LHCN-M2 (cell line): ENCODE measurements at regions not wholly inside any gene's neighbourhood (a gene's known extent, or its start where the extent isn't known, plus 50 kb on each side); places are given as distances from the start of the nearest gene placed in this dataset.
"Not testable (repeated sequence)": the region's sequence is repeated elsewhere in the genome, so short reads cannot be mapped to it uniquely, and the experiment has no call there.

Experiments
- DNase-seq: peaks from one replicate; pipeline ENCODE4 v3.0.0-alpha.2; 2012; ENCODE audit warnings: low read depth

DNA sequence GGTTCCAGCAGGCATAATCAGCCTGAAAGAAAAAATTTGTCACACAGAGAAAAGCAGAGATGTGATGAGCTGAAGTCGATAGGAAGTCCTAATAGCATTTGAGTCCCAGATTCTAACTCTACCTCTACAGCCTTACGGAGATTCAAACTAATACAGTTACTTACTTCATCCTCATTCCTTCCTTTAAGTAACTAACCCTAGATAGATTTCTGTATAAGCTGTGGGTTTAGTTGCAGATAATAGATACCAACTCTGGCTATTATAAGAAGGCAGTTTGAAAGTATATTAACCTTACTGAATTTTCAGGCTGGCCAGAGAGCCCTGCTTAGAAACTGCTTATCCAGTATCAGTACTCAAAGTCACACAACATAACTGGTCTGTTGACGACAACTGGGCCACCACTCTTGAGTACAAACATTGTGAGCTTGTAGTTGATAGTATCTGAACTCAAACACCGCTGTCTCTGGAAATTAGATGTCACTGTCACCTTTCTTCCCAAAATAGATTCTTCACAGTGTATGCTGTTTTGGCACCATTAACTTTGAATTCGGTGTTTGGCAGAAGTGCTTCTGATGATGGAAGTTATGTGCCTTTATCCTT lies 484.3 kb downstream of the DIPK2A start:
- no peak for DNase-seq

DNA sequence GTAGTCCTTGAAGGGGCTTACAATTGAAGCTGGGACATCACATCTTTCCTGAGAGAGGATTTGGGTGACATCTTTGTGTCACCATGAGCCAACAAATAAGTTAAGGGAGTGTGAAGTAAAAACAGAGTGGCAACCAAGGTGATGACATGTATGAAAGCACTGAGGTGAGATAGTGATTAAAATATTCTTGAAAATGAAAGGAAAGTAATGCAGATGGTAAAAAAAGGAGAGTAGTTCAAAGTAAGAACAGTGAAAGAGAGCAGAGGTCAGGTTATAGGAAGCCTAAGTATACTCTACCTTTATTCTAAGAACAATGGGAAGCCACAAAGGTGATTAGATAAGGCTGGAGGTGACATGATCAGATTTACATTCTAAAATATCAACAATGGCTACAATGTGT lies 486.1 kb downstream of the DIPK2A start:
- DNase-seq, result no peak

DNA sequence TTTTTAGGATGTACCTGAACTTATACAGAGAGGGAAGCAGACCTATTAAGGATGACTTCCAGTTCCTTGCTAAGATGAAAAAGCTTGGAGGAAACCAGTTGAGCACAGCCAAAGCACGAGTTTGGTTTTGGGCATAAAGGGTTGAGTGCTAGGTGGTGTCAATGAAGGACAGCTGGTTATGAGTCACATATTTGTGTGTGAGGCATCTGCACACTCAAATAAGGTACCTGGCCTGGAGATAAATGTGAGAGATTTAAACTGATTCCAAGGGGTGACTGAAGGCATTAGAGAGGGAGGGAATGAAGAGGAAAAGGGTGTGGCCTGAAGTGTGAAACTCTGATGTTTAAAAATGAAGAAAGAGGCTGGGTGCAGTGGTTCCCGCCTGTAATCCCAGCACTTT lies 486.7 kb downstream of the DIPK2A start:
- no peak for DNase-seq

DNA sequence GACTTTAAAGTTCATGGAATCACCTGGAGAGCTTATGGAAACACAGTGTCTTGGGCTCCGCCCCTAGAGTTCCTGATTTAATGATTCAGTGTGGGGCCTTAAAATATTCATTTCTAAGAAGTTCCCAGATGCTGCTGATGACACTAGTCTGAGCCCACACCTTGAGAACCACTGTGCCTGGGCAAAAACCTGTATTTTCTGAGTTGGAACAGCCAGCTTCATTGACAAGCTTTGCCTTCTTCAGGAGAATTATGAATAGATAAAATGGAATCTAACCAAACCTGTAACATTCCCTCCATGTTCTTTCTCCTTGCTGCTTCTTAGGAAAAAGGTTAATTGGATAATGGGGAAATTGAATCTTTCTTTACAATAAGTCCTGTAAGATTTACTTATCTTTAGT lies 490.7 kb downstream of the DIPK2A start:
- no peak for DNase-seq

DNA sequence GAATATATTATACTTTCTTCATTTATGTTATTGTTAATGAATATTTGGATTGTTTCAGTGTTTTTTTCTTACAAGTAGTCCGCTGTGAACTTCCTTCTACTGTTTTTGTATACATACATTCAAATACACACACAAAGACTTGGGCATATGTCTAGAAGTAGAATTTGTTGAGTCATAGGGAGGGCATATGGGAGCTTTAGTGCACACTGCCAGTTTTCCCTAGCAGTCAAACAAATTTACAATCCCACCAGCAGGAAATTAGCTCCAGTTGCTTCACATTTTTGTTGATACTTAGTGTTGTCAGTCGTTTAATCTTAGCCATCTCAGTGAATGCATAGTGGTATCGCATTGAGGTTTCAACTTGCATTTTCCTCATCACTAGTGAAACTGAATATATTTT lies 492.3 kb downstream of the DIPK2A start:
- peak; percentile 1 for DNase-seq

DNA sequence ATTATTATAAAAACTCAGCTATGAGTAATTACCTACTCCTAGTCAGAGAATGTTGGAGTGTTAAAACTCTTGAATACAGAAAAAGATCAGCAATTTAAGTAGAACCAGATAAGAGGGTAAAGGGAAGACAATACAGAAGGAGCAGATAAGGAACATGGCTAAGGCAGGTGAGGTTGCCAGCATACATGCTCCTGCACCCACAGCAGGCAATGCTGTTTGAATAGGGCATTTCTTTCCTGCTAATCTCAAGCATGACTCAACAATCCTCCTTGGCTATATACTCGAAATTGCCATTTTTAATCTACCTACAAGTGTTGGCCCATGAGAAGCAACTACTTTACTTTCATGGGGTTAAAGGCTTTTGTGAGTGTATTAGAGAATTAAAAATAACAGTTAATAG lies 494.5 kb downstream of the DIPK2A start:
- no peak for DNase-seq

DNA sequence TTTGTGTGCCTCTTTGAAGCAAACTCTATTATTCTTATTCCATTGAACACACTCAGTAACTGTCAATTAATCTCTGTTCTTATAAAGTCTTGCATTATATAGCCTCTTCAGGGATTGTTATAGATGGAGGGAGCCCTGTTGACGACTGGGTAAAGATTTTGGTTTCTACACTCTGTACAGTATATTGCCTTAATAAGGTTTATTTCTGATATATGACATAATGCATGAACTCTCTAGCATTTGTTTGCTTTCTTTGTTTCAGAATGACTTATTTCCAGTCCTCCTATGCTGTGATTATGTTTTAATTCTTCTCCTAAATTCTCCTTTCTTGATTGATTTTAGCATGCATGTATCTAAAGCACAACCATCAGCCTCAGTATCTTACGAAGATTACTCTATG lies 494.9 kb downstream of the DIPK2A start:
- no peak for DNase-seq

DNA sequence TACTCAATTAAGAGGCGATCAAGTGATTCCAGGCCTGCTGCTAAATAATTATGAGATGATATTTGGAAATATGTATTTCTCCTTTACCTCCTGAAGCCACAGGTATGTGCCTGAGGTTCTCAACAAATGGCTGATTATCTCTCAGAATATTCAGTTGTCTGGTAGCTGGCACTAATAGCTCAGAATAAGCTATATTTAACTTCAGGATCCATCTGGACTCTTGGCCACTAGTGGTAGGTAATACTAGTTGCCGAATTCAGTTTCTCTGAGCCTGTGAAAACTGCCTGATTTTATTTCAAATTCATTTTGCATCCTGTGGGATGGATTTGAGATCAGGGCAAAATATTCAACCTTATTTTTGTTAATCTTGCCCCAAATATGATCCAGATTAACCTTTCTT lies 499.0 kb downstream of the DIPK2A start:
- no peak for DNase-seq

DNA sequence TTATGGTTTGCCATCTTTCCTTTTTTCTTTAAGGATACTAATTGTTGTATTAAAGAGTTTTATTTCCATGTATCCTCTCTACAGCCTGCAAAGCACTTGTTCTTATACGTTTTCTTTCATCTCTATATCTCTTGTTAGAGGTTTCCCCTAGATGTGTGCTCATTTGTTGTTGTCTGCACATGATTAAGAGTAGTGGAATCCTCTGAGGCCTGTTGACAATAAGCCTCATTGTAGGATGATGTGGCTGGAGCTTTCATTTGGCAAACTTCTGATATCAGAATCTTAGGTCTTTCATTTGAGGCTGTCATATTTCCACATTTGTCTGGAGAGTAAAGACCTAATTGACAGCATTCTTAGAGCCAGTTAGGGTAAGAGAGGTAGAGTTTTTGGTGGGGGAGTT lies 506.0 kb downstream of the DIPK2A start:
- DNase-seq, result no peak

DNA sequence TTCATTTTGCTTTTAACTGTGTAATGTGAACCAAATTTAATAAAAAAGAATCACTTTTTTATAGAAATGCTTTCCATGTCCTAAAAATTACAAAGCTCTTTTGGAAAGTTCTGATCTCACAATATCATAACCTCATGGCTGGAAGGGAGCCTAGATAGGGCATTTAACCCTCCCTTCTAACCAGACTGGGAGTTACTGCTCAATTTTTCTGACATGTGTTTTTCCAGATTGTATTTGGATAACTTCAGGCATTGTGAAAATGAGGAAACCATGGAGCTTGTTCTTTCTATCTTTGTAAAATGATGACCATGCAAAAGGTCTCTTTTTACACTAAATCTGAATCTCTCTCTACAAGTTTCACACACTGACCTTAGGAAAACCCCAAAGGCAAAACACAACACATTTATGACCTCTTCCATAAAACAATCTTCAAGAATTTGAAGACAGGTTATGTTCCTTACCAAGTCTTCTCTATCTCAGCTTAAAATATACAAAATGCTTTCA lies 508.8 kb downstream of the DIPK2A start:
- no peak for DNase-seq

DNA sequence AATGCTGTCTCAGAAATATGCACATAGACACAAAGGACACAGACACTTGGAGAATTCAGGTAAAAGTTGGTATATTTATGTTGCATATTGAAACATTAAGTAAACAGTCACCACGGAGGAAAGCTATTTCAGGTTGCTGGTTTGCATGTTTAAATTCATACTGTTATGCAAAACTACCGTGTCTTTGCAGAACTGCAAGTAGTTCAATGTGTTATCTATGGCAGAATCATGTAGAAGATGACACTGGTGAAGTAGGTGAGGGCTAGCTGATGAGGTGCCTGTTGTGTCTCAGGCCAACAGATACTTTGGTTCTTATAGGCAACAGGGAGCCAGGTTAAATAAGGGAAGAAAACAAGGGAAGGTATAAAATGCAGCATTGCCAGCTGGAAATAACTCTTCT lies 511.3 kb downstream of the DIPK2A start:
- DNase-seq, result no peak

DNA sequence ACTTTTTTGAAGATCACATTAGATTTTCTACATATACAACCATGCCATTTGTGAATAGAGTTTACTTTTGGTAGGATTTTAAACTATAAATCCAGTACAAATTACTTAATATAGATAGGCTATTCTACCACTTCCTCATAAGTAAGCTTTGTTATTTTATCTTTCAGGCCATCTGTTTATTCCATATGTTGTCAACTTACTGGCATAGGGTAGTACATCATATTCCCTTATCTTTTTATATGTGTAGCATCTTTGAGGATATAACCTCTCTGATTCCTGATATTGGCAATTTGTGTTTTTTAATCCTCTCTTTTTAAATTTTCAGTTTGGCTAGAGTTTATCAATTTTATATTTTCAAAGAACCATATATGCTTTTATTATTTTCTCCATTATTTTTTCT lies 515.4 kb downstream of the DIPK2A start:
- DNase-seq, result no peak

DNA sequence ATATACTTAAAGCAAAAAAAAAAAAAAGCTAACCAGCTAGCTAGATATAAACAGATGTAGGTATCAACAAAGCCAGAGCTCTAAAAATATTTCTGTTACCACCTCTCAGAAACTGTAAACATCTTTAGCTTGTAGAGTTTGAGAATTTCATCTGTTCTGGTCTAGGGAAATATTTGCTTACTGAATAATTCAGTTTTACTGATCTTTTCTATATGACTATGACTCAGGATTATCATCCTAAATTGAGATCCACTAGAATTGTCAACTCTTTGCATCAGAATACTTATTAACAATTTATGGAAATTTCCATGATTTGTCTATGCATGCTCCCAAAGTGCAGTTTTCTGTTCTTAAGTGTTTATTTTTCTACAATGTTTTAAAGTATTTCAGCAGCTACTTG lies 517.3 kb downstream of the DIPK2A start:
- no peak for DNase-seq

DNA sequence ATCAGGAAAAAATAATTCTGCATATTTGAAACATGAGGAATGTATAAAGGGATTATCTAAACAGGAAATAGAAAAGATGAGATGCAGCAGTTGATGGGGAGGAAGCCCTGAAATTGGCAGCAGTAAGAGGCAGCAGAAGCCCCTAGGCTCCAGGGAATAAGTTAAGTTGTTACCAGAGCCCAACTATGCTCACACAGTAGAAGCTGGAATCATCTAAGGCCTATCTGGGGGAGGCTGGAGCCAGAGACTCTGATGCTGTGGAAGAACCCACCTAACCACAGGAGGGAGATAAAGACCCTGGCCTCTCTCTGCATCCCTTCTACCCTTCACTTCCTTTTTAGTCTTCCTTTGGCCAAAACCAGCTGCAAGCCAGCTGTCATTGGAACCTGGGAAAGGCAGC lies 519.7 kb downstream of the DIPK2A start:
- peak; percentile 23 for DNase-seq

DNA sequence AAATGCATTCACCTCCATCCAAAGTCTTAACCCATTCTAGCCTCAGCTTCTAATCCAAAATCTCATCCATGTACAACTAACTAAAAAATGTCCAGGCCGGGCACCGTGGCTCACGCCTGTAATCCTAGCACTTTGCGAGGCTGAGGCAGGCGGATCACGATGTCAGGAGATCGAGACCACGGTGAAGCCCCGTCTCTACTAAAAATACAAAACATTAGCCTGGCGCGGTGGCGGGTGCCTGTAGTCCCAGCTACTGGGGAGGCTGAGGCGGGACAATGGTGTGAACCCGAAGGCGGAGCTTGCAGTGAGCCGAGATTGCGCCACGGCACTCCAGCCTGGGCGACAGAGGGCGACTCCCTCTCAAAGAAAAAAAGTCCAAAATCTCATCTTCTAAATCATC lies 523.0 kb downstream of the DIPK2A start:
- not testable (repeated sequence) for DNase-seq

DNA sequence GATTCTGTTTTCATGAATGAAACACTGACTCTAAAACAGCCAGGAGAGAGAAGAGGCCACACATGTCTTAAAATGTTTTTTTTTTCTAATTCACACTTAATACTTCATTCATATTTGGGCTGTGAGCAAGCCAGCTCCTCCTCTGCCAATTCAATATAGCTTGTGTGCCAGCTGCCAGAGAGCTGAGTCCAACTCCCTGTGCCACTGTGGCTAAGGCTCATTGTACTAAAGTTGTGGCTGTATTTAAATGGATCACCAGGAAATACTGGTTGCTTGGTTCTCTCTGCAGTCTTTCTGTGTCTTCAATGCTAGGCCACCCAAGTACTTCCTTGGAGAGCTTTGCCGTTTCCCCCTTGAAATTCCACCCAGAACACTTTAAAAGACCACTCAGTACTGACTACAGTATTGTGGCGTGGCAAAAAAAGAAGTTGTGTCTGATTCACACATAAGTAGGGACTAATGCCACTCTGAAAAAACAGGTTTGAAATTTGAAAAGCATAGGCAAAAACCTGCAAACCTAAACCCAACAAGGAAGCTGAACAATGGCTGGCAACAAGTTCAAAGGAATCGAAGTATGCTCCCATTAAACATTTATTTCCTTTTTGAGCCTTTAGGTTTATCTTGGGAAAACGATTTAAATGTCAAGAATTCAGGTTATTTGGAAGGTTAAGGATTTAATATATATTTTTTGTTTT lies 524.7 kb downstream of the DIPK2A start:
- peak; percentile 32 for DNase-seq

DNA sequence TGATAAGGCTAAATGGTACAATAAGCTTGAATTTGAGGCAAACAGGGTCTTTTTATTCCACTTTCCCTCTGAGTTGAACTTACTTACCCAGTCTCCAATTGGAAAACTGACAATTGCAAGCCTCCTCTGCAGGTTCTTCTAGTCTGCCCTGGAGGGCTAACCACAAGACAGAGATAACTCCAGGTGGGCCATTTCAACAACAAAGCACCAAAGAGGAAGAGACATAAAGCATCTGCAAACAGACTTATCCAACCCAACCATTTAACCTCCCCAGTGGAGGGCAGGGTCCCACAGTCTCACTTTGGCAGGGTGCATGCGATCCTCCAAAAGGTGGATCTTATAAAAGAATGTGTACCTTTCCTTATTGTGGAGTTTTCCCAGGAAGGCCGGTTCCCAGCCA lies 525.8 kb downstream of the DIPK2A start:
- DNase-seq, result no peak

DNA sequence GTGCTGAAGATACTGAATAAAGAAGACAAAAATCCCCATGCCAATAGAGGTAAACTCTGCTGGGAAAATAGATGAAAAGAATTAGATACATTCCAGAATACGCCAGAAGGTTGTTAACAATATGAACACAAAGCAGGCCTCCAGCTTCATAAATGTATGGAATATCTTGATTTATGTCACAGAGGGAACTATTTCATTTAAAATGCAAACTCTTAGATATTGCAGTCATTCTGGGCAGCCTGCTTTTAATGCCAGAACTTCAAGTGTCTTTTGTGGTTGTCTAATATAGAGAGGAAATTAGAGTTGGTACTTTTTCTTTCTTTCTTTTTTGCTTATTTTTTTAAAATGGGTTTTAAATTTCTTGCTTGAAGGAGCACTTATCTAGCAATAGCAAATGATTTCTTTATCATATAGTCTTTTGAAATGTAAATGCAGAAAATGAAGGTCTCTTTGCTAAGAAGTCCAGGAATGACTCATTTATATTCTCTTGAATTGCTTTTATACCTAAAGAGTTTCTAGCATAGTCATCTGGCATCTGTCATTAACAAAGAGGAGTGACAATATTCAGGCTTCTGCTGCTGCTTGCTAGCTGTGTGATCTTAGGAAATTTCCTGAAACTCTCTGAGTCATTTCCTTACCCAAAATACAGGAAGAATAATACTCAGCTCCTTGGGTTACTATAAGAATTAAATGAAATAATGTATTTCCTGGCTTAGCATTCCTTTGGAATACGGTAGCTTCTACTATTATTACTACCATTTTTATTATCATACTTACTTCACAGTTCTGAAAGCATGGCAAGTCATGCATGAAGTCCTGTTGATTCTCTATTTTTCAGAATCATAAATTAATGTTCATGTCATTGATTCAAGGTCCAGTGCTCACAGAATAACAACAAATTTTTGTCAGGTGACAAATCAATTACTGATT lies 527.6 kb downstream of the DIPK2A start:
- DNase-seq, result peak; percentile 7

DNA sequence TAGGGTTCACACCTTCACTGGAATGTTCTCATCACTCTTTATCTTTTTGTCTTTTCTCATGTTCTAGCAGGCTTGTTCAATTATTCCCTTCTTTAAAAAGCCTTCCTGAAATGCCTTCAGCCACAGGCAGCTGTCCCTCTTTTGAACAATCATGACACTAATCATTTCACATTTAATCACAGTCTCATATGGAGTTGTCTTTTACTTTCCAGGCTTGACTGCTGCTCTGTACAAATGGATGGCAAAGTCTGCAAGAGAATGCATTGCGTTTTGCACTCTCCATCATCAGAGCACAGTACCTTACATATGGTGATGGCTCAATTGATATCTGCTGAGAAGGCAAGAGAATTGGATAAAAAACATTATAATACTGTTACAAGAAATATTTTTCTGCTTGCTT lies 529.8 kb downstream of the DIPK2A start:
- no peak for DNase-seq

DNA sequence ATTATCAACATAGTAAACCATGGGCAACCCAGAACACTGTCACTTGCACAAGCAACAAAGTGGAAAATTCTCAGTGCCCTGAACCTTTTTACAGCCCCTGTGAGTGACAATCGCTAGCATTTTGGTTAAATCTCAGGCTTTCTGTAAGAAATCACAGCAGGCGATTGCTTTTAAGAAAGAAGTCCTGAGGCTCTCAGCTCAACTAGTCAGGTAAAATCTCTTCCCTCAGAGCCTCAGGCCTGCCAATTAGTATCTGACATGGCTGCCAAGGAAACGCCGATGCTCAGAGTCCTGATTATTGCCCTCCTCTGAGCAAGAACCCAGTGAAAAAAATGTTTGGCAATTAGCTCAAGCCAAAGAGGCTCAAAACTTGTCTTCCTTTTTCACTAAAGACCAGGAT lies 530.8 kb downstream of the DIPK2A start:
- no peak for DNase-seq

DNA sequence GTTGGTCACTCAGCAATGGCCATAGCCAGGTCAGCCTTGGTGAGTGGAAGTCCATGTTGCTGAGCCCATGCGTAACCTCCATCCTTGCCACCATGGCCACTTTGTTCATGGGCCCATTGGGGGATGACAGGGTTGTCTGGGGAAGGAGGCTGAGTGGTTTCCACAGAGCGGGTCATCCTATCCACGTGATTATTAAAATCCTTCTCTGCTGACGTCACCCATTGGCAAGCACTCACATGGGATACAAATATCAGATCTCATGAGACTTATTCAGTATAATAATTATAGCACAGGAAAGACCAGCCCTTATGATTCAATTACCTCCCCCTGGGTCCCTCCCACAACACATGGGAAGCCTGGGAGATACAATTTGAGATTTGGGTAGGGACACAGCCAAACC lies 534.8 kb downstream of the DIPK2A start:
- DNase-seq, result not testable (repeated sequence)

DNA sequence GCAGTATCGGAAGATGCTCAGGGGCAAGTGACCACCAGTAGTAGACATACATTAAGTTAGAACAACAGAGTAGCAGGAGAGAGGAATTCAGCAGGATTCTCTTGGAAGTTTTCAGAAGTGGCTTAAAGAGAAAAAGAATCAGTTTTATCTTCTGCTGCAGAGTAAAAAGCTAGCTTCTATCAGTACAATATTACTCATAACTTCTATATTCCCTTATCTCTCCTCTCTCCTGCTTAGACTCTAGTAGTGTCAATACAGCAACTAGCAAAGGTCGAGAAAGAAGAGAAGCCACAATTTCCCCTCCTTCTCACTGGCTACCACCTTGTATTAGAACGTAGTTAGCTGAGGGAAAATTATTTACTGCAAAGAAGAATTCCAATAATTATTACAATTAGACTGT lies 539.7 kb downstream of the DIPK2A start:
- DNase-seq, result no peak

DNA sequence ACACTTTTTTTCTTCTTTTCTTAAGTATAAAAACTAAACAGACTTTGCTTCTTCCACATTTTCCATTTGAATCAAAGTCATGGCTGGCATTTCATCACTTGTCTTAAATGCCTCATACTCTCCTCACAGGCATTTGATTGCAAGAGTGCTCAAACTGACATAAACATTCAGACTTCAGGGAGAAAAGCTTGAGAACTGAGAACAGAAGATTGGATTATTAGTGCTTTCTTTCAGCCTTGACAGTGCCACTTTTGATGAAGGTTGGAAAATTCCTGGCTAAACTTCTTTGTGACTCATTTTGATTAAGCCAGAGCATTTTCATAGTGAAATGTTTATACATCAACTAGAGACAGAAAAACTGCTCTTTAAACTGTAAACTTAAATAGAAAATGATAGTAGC lies 544.4 kb downstream of the DIPK2A start:
- no peak for DNase-seq
